Eye (tissue), 1 donor: ENCODE measurements at regions not wholly inside any gene's neighbourhood (a gene's known extent, or its start where the extent isn't known, plus 50 kb on each side); places are given as distances from the start of the nearest gene placed in this dataset.
A peak's percentile ranks its signal among the peaks of the same experiment; 100 is the strongest.

ENCODE experiments used
- DNase-seq: peaks from one replicate; pipeline ENCODE4 v3.0.0-alpha.2; 2015

- DNase-seq = peak; percentile 59
Observed at GRCh38 chr18:24797981-24798380, 337.5 kb downstream of the HRH4 start.

- DNase-seq = no peak
Observed at GRCh38 chr18:24799176-24799575, 338.7 kb downstream of the HRH4 start.

- DNase-seq = no peak
Observed at GRCh38 chr18:24799720-24800119, 339.3 kb downstream of the HRH4 start.

GRCh38 chr18:24801001-24801400, 340.6 kb downstream of the HRH4 start:
- DNase-seq = no peak

DNA sequence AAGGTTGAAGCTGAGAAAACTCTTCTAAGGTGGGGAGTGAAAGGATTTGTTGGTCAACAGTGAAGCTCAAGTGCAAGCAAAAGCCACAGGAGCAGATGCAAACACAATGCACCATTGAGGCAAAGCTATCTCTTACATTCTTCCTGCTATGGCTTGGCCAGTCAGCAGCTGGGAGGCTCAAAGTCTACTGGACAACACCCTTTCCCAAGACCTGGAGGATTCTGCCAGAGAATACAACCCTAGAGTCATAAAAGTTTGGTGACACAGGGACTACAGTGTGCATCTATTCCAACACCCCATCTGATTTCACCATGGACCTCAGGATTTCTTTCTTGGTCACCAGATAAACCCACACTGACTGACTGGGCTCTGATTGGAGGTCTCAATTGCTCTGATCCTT, 342.0 kb downstream of the HRH4 start:
- DNase-seq = no peak

GRCh38 chr18:24805156-24805555, 344.7 kb downstream of the HRH4 start:
- DNase-seq = no peak

DNA sequence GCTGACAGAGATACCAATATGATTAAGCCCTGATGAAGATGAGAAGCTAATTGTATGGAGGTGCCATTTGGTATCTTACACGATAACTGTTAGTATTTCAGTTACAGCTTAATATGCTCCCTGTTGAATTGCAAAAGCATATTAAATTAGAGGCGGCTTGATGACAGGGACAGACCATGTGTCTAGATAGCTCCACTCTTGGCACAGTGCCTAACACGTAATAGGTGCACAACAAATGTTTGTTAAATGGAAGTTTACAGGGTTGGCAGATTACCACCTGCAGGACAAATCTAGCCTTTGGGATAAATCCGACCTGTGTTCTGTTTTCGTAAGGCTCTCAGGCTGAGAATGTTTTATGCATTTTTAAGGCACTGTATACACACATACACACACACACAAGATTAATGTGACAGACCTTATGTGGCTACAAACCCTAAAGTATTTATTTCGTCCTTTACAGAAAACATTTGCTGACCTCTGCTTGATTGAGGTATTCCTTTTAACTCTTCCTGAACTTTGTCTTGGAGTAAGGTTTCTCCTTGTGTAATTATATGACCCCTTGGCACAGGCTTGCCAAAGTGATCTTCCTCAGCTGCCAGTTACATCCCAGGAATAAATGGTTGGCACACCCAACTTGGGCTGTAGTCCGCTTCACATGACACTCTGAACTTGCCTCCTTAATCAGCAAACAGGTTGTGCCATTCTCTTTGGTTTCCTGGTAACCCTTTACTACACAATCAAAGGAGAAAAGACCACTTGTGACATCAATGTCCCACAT, 348.9 kb downstream of the HRH4 start:
- DNase-seq = no peak

DNA sequence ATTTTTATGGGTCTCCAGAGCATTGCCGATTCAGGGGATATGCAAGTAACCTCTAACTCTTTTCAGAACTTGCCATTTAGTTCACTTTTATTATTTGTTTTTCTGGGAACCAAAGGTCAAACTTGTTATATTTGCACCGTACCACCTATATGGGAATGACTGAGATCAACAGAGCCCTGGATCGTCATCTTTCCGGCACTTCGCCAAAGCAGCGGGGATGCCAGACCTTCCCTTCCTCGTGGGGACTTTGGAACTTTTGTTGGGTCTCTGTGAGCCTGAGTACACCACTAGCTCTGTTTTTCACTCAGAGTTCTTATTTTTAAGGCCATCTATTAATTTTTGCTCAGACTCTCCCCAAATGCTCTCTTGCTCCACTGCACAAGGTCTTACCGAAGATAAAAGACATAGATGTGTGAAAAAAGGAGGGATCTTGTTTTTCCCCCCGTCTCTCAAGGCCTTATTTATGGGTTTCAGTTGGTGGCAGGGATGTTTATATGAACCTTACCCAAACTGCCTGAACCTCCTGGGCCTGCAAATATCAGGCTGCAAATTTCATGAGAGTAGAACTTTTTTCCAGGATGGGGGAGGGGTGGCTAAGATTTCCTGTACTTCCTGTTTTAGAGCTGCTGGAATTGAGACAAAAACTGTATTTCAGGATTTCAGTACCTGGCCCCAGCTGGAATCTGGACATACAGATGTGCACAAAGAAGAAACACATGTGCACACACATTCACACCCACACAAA, 350.3 kb downstream of the HRH4 start:
- no peak for DNase-seq

DNA sequence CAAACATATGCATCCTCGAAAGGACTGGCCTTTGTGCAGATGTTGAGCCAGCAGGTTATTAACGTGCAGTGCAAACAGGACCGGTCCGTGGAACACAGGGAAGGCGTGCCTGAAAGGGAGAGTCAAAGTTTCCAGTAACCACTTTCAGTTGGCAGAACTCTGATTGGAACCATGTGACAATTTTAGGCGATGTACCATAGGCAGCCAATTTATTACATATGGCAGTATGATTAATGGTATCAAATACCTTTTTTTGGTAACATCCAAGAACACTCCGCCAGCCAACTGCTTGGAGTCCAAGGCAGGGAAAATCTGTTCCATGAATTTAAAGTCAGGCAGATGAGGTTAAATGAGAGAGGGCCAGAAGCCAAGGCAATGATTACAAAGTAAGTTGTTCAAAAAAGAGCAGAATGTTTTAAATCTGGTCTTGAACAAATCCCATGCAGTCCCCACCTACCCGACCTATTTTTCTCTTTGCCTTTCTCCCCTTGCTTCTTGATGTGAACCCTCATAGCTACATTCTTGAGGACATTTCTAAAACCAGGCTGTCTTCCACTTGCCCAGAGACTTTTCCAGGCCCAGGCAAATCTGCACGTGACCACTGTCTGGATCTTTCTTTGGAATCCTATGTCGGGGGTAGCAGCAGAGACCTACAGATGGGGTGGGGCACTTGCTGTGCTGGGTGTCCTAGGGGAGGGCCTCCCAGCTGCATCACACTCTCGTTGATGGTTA, 351.7 kb downstream of the HRH4 start:
- peak; percentile 13 for DNase-seq

- no peak for DNase-seq
Observed at GRCh38 chr18:24814521-24814920, 354.1 kb downstream of the HRH4 start.

DNA sequence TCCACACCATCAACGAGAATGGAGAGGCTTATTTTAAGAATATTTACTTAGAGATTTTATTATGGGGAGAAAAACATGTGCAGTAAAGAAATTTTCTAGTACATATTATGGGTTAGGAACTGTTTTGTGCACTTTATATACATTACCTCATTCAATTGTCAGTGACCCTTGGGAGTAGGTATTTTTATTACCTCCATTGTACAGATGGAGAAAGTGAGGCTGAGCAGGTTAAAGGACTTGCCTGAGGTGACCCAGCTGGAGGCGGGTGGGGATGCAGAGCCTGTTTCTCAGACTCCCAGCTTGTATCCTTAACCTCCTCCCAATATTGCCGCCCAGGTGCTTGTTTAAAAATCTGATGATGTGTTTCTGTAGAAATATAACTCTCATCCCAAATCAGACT, 356.7 kb downstream of the HRH4 start:
- no peak for DNase-seq

DNA sequence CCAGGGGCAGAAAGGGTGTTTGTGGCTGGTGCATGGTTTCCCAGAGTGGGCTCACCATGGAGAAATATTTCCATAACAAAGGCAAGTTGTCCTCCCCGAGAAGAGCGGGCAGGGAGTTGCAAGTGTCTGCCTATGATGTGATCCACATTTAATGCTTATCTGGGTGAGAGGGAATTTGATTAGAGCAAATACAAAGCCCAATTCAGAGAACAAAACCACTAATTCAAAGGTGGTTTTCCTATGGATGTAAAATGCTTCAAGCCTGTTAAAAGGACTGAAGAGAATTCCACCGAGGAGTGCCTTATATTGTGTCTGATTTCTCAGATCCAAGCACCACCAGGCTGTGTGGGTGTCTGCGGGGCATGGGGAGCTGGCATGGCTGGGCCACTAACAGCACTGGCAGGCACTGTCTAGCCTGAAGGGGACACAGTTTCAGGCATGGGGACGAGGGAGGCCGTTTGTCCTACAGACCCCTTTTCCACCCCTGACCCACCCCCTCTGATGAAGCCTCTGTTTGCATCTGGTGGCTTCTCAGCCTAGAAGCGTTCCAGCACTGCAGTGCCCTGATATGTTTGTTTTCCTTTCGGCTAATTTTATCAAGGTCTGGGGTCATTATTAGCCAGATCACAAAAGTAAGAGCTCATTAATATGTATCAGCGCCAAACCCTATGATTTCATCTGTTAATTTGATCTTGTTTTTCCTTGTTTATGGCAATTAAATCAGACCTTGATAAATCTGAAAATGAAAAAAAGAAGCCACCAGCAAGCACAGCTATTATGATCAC, 357.3 kb downstream of the HRH4 start:
- peak; percentile 53 for DNase-seq

DNA sequence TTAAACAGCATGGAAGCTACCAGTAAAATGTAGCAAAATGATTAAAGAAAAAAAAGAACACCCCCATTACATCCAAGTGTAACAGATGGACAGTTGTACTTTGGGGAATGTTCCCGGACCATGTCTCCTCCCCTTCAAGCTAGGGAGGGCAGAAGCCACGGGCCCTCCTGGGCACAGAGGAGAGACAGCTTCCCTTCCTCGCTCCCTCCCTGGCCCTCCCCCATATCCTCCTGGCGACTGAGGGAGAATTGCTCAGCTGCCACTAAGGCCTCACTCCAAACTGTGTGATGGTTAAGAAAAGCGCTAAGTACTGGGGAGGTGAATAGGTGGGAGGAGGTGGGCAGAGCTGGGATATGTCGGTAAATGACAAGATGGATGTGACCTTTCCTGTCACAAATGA, 358.0 kb downstream of the HRH4 start:
- peak; percentile 42 for DNase-seq

GRCh38 chr18:24819141-24819890, 358.9 kb downstream of the HRH4 start:
- no peak for DNase-seq

DNA sequence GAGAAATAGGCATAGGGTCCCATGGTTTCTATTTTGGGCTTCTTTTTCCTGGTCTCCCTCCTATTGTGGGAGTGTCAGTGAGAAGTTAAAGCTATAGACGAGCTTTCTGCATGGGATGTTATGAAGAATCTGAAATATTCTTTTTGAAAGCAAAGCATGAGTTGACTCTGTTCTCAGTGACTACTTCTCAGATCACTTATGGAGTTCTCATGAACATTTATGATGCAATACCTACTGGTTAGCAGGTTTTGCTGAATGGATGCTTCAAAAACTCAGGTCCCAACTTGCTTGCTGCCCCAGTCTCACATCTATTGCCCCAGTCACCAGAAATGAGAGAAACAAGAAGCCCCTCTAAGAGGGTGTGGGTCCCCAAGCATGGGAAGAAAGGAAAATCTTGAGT, 365.0 kb downstream of the HRH4 start:
- no peak for DNase-seq

- DNase-seq = no peak
Observed at GRCh38 chr18:24826605-24827004, 366.2 kb downstream of the HRH4 start.

GRCh38 chr18:24827501-24827900, 367.1 kb downstream of the HRH4 start:
- peak; percentile 19 for DNase-seq

- DNase-seq = no peak
Observed at GRCh38 chr18:24831081-24831480, 370.6 kb downstream of the HRH4 start.

- peak; percentile 53 for DNase-seq
Observed at GRCh38 chr18:24831871-24832665, 371.6 kb downstream of the HRH4 start.

DNA sequence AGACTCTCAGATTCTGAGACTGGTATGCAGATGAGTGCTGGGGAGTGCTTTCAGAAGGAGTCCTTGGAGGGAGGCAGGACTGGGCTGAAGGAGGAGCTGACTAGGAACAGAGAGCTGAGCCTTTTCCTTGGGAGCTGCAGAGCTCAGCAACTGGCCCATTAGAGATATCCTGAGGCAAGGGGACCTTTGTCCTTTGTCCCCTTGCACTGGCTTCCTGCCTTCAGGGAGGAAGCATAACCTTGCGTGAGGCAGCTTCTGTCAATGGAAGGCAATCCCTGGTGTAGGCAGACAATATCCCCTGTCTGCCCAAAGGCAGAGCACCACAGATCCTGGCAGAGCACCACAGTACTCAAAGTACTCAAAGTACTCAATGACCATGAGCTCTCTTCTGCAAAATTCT, 375.3 kb downstream of the HRH4 start:
- no peak for DNase-seq

DNA sequence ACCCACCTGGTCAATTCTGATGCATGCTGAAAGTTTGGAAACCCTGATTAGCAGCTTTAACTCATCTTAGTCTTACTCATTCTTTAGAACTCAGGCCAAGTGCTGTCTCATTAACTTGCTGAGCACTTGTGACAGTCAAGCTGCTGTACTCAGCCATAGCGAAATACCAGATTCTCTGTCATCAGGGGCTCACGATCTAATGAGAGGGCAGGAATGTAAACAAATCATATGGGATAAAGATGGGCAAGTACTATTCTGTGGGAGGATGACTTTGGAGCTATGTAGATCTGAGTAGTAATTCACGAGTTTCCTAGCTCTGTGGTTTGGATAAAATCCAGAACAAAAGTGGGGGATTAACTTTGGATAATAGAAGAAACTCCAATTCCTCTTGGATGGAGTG, 376.6 kb downstream of the HRH4 start:
- peak; percentile 79 for DNase-seq
